ENCODE measurements at regions not wholly inside any gene's neighbourhood (a gene's known extent, or its start where the extent isn't known, plus 50 kb on each side); places are given as distances from the start of the nearest gene placed in this dataset.

DNA sequence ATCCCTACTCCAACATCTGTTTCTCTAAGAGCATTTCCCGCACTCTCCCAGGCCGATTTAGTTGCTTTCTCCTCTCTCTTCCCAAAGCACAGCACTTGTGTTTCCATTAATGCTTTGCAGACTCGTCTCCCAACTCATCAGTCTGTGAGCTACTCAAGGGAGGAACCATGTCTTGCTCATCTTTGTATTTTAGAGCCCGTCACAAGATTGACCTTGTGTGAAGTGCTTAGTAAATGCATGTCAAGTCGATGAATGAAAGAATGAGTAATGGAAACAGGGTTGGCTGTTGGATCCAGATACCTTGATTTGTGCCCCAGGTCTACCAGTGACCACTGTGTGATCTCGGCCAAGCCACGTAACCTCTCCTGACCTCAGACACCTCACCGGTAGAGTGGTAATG lies 99.3 kb downstream of the KLF4 start:
- no peak overlapping the region for H2AFZ ChIP-seq (ENCODE audit: low read length)
- no peaks in the 10 kb centered on the region for H4K20me1 ChIP-seq (ENCODE audit: insufficient read depth, low read length, poor library complexity, severe bottlenecking)
- H3K79me2 ChIP-seq (ENCODE audit: insufficient read depth, low read length), result no peaks in the 10 kb centered on the region
- no peaks in the 10 kb centered on the region for H3F3A ChIP-seq (ENCODE audit: low read depth)
- no peaks in the 10 kb centered on the region; the same call in 1 of the 2 replicates for H3K9me3 ChIP-seq (ENCODE audit: insufficient read depth, low read depth, low read length)
- H3K4me3 ChIP-seq (ENCODE audit: low read length, poor library complexity, severe bottlenecking), result no peak overlapping the region
- no peaks in the 10 kb centered on the region for H3K36me3 ChIP-seq (ENCODE audit: insufficient read depth, low read length)
- no peaks in the 10 kb centered on the region for H3K9me2 ChIP-seq (replicated peaks; ENCODE audit: low read depth, low read length)
- H3K27me3 ChIP-seq (ENCODE audit: insufficient read depth, low read length, poor library complexity, severe bottlenecking), result no peaks in the 10 kb centered on the region
- no peak overlapping the region for H3K9ac ChIP-seq (ENCODE audit: low read depth, low read length, poor library complexity, severe bottlenecking)
- H3K4me1 ChIP-seq (ENCODE audit: insufficient read depth, low read length, poor library complexity, severe bottlenecking), result no peaks in the 10 kb centered on the region
- TF ChIP-seq EZH2phosphoT487 (IDR thresholded peaks at IDR 0.05; ENCODE audit: borderline replicate concordance) (no peak), CTCF (conservative IDR thresholded peaks at IDR 0.05; ENCODE audit: low read length) (no peak)
- H3K4me2 ChIP-seq (ENCODE audit: low read depth, low read length, poor library complexity, severe bottlenecking), result no peak overlapping the region

DNA sequence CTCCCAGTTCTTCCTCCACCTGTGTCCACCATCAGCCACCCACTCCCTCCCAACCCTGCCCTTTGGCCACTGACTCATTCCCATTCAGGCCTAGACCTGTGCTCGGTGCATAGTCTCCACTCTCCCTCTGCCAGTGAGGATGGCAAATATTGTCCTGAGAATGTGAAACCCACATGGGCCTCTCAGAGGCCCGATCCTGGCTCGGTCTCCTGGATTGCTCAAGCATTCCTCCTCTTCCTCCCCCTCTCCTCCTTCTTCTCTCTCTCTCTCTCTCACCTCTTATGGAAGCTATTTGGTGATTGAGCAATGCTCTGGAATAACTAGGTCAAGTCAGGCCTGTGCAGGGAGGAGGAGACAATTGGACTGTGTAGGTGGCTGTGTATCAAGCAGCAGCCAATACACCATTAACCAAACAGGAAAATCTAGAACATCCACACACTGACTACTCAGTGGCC lies 99.9 kb downstream of the KLF4 start:
- H3K4me2 ChIP-seq (ENCODE audit: low read depth, low read length, poor library complexity, severe bottlenecking), result no peak overlapping the region
- H2AFZ ChIP-seq (ENCODE audit: low read length), result no peak overlapping the region
- TF ChIP-seq EZH2phosphoT487 (IDR thresholded peaks at IDR 0.05; ENCODE audit: borderline replicate concordance) (no peak), CTCF (conservative IDR thresholded peaks at IDR 0.05; ENCODE audit: low read length) (no peak)
- H3K9ac ChIP-seq (ENCODE audit: low read depth, low read length, poor library complexity, severe bottlenecking), result no peak overlapping the region
- no peaks in the 10 kb centered on the region; the same call in 1 of the 2 replicates for H3K9me3 ChIP-seq (ENCODE audit: insufficient read depth, low read depth, low read length)
- H3K4me3 ChIP-seq (ENCODE audit: low read length, poor library complexity, severe bottlenecking), result no peak overlapping the region
- no peaks in the 10 kb centered on the region for H3K9me2 ChIP-seq (replicated peaks; ENCODE audit: low read depth, low read length)
- H3K36me3 ChIP-seq (ENCODE audit: insufficient read depth, low read length), result no peaks in the 10 kb centered on the region
- H3K4me1 ChIP-seq (ENCODE audit: insufficient read depth, low read length, poor library complexity, severe bottlenecking), result no peaks in the 10 kb centered on the region
- H3F3A ChIP-seq (ENCODE audit: low read depth), result no peaks in the 10 kb centered on the region
- H4K20me1 ChIP-seq (ENCODE audit: insufficient read depth, low read length, poor library complexity, severe bottlenecking), result no peaks in the 10 kb centered on the region
- H3K27me3 ChIP-seq (ENCODE audit: insufficient read depth, low read length, poor library complexity, severe bottlenecking), result no peaks in the 10 kb centered on the region
- no peaks in the 10 kb centered on the region for H3K79me2 ChIP-seq (ENCODE audit: insufficient read depth, low read length)

DNA sequence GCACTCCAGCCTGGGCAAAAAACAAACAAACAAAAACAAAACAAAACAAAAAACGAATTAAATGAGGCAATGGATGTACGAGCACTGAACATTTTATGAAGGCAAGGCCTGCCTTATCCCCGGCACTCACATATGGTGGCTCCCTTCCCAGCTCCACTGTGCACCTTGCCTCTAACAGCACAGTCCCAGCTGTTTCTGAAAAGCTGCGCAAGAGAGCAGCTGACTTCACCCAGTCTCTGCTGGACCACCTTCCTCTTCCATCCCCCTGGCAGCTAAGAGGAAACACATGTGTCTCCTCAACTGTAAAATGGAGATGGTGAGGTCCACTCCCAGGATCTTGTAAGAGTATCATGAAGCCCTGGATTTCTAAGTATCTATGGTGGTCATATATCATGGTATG lies 100.7 kb downstream of the KLF4 start:
- no peak for TF ChIP-seq EZH2phosphoT487 (IDR thresholded peaks at IDR 0.05; ENCODE audit: borderline replicate concordance)
- no peak for TF ChIP-seq CTCF (conservative IDR thresholded peaks at IDR 0.05; ENCODE audit: low read length)
- Histone ChIP-seq H3K36me3 (ENCODE audit: insufficient read depth, low read length) (no peaks in the 10 kb centered on the region), H3K4me3 (ENCODE audit: low read length, poor library complexity, severe bottlenecking) (no peak overlapping the region), H3F3A (ENCODE audit: low read depth) (no peaks in the 10 kb centered on the region), H3K79me2 (ENCODE audit: insufficient read depth, low read length) (no peaks in the 10 kb centered on the region), H3K4me2 (ENCODE audit: low read depth, low read length, poor library complexity, severe bottlenecking) (no peak overlapping the region), H3K4me1 (ENCODE audit: insufficient read depth, low read length, poor library complexity, severe bottlenecking) (no peaks in the 10 kb centered on the region), H3K27me3 (ENCODE audit: insufficient read depth, low read length, poor library complexity, severe bottlenecking) (no peaks in the 10 kb centered on the region), H4K20me1 (ENCODE audit: insufficient read depth, low read length, poor library complexity, severe bottlenecking) (no peaks in the 10 kb centered on the region), H3K9me2 (replicated peaks; ENCODE audit: low read depth, low read length) (no peaks in the 10 kb centered on the region), H3K9me3 (ENCODE audit: insufficient read depth, low read depth, low read length) (no peaks in the 10 kb centered on the region), H3K9ac (ENCODE audit: low read depth, low read length, poor library complexity, severe bottlenecking) (no peak overlapping the region), H2AFZ (ENCODE audit: low read length) (no peak overlapping the region)

All from Loucy (cell line).